NB4 (cell line): ENCODE measurements at regions not wholly inside any gene's neighbourhood (a gene's known extent, or its start where the extent isn't known, plus 50 kb on each side); places are given as distances from the start of the nearest gene placed in this dataset.

ENCODE experiments used
- DNase-seq: peaks from one replicate; pipeline ENCODE4 v3.0.0; 2010; ENCODE audit warnings: low read depth
- H3K4me3 ChIP-seq: one replicate; pipeline ENCODE4 v1.5.1; 2011; ENCODE audit warnings: mild to moderate bottlenecking, low read depth, low read length, moderate library complexity
- MYC ChIP-seq: IDR thresholded peaks from 2 replicates; pipeline ENCODE4 v1.6.1; 2011; ENCODE audit warnings: low read depth, low read length
- POLR2A ChIP-seq: IDR thresholded peaks from 2 replicates; pipeline ENCODE4 v1.6.1; 2011; ENCODE audit warnings: mild to moderate bottlenecking; ENCODE audit not compliant: insufficient read length; ENCODE audit errors: extremely low read depth
- TF ChIP-seq, protein P1 (sequence below): IDR thresholded peaks from 2 replicates; pipeline ENCODE4 v1.6.1; 2011; ENCODE audit warnings: low read depth, low read length
- TF ChIP-seq, protein P2 (sequence below): IDR thresholded peaks from one replicate; pipeline ENCODE4 v1.5.1; 2012; ENCODE audit warnings: low read depth, low read length

DNA sequence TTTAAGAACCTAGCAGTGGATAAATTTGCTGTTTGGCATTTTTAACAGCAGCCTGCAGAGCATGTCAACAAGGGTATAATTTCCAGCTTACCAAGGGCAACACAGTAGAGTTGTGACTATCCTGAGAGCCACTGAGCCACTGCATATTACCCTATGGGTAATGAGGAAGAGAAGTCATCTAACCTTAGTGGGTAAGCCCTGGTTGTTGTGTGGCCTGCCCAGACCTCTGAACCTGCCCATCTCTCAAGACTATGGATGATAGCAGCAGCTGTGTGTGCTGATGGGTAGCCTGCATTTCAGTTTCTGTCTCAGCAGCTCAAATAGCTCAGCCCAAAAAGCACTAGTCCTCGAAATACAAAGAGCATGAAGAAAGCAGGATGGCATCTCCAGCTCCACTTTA, 56.1 kb upstream of the PIP5K1B start:
- H3K4me3 ChIP-seq: no peak overlapping the region
- no peak for DNase-seq
- TF ChIP-seq POLR2A: no peak
- TF ChIP-seq, protein P1, sequence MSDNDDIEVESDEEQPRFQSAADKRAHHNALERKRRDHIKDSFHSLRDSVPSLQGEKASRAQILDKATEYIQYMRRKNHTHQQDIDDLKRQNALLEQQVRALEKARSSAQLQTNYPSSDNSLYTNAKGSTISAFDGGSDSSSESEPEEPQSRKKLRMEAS: no peak
- TF ChIP-seq, protein P2, sequence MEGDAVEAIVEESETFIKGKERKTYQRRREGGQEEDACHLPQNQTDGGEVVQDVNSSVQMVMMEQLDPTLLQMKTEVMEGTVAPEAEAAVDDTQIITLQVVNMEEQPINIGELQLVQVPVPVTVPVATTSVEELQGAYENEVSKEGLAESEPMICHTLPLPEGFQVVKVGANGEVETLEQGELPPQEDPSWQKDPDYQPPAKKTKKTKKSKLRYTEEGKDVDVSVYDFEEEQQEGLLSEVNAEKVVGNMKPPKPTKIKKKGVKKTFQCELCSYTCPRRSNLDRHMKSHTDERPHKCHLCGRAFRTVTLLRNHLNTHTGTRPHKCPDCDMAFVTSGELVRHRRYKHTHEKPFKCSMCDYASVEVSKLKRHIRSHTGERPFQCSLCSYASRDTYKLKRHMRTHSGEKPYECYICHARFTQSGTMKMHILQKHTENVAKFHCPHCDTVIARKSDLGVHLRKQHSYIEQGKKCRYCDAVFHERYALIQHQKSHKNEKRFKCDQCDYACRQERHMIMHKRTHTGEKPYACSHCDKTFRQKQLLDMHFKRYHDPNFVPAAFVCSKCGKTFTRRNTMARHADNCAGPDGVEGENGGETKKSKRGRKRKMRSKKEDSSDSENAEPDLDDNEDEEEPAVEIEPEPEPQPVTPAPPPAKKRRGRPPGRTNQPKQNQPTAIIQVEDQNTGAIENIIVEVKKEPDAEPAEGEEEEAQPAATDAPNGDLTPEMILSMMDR: no peak
- TF ChIP-seq MYC: no peak

DNA sequence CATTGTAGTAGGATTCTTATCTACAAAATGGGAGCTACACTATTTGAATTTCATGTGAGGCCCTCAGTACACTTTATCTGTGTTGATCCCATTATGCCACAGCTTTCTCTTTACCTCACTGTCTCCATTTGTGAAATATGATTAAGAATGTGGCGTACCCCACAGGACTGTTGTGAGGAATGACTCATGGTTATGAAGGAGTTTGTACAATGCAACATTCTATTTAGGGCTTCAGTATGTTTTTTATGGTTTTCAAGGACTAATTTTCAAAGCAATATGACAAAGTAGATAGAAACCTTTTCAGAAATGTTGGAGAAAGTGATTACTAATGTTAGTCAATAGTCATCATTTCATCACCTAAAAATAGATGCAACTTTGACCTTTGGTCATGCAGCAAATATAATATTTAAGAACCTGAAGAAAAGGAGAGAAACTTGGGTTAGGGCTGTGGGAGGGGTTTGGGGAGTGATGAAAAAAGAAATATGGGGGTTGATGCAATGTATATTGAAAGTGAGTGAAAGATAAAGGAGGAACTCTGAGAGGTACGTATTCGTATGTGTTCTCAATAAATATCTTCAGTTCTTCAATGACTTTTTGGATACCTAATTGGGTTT, 53.7 kb upstream of the PIP5K1B start:
- no peak for DNase-seq

DNA sequence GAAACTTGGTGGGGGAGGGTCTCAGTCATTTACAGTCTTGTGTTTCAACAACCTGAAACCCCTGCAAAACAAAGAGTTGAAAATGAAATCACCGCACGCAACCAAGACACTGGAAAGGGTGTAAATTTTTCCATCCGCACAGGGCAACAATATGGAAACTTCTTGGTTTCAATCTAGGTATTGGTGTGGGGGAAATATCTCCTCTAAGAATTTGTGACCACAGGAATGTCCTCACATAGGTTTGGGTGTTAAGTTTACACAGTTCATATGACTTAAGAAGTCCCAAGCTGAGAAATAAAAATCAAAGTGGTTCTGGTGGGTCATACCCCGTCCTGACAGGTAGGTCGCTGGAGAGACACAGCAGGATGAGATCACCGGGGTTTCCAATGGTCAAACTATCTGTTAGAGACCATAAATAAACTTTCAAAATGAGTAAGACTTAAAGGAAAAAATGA, 51.9 kb upstream of the PIP5K1B start:
- H3K4me3 ChIP-seq: no peak overlapping the region
- TF ChIP-seq, protein P2: no peak
- TF ChIP-seq, protein P1: no peak
- TF ChIP-seq POLR2A (no peak), MYC (no peak)
- no peak for DNase-seq

More for the DNA sequence above, 53.7 kb upstream of the PIP5K1B start:
- no peak overlapping the region for H3K4me3 ChIP-seq
- TF ChIP-seq, protein P2: no peak
- TF ChIP-seq POLR2A (no peak), MYC (no peak)
- TF ChIP-seq, protein P1: no peak

DNA sequence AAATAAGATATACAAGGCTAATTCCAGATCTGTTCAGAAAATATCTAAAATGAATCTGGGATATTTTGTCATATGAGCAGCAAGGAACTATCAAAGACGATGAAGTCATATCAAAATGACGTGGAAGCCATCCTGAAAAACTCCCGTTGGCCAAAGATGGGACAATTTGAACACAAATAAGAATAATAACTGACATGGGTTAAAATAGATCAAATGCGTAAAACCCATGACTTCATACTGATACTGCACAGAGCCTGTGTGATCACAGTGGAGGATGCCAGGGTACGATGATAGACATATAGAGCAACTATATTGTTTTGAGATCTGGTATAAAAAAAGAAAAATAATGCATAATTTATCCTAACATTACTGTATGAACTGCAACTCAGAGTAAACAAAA, 51.0 kb upstream of the PIP5K1B start:
- DNase-seq: no peak
- H3K4me3 ChIP-seq: no peak overlapping the region
- TF ChIP-seq POLR2A (no peak), MYC (no peak)
- TF ChIP-seq, protein P2: no peak
- TF ChIP-seq, protein P1: no peak
